HG03139 (cell line): ENCODE measurements at regions not wholly inside any gene's neighbourhood (a gene's known extent, or its start where the extent isn't known, plus 50 kb on each side); places are given as distances from the start of the nearest gene placed in this dataset.

Source experiments
- ATAC-seq: cut with Tn5 transposase; IDR thresholded peaks from one replicate; pipeline ENCODE4 v1.9.1; 2021; ENCODE audit not compliant: unreplicated experiment

GRCh38 chr13:32859707-32860292 lies 156.4 kb upstream of the KL start:
- no peak for ATAC-seq

- no peak for ATAC-seq
Measured at GRCh38 chr13:32861304-32861703, 154.9 kb upstream of the KL start.

GRCh38 chr13:32863596-32863995 lies 152.6 kb upstream of the KL start:
- ATAC-seq, result no peak

- ATAC-seq, result no peak
Measured at GRCh38 chr13:32866921-32867320, 149.3 kb upstream of the KL start.

GRCh38 chr13:32877491-32877890 lies 138.7 kb upstream of the KL start:
- no peak for ATAC-seq

GRCh38 chr13:32878163-32878562 lies 138.1 kb upstream of the KL start:
- ATAC-seq, result no peak

- no peak for ATAC-seq
Measured at GRCh38 chr13:32880636-32881035, 135.6 kb upstream of the KL start.

GRCh38 chr13:32881074-32881776 lies 135.0 kb upstream of the KL start:
- ATAC-seq, result no peak

GRCh38 chr13:32881777-32882145 lies 134.5 kb upstream of the KL start:
- no peak for ATAC-seq

GRCh38 chr13:32882691-32883090 lies 133.5 kb upstream of the KL start:
- no peak for ATAC-seq

- no peak for ATAC-seq
Measured at GRCh38 chr13:32883474-32883873, 132.7 kb upstream of the KL start.

GRCh38 chr13:32887617-32888016 lies 128.6 kb upstream of the KL start:
- ATAC-seq, result no peak

GRCh38 chr13:32889986-32890565 lies 126.1 kb upstream of the KL start:
- ATAC-seq, result no peak

- ATAC-seq, result no peak
Measured at GRCh38 chr13:32893176-32893575, 123.0 kb upstream of the KL start.

- no peak for ATAC-seq
Measured at GRCh38 chr13:32894589-32895001, 121.6 kb upstream of the KL start.

- no peak for ATAC-seq
Measured at GRCh38 chr13:32895296-32895695, 120.9 kb upstream of the KL start.

- ATAC-seq, result no peak
Measured at GRCh38 chr13:32897296-32897695, 118.9 kb upstream of the KL start.

GRCh38 chr13:32902029-32902780 lies 114.0 kb upstream of the KL start:
- no peak for ATAC-seq

- no peak for ATAC-seq
Measured at GRCh38 chr13:32902874-32903273, 113.3 kb upstream of the KL start.

GRCh38 chr13:32903720-32904119 lies 112.5 kb upstream of the KL start:
- ATAC-seq, result no peak

GRCh38 chr13:32904266-32904665 lies 112.0 kb upstream of the KL start:
- ATAC-seq, result no peak
